HEK293 (cell line): ENCODE measurements at regions not wholly inside any gene's neighbourhood (a gene's known extent, or its start where the extent isn't known, plus 50 kb on each side); places are given as distances from the start of the nearest gene placed in this dataset.

Source experiments
- CTCF ChIA-PET: fragments of 350-600 bp; formaldehyde crosslinking; extraction: SDS; loops from one replicate; lab custom pipeline; 2021; ENCODE audit warnings: antibody characterized with exemption; lab: Yijun Ruan, JAX
- POLR2A ChIA-PET: fragments of 300-600 bp; formaldehyde crosslinking; extraction: SDS; loops from one replicate; lab custom pipeline; 2020; ENCODE audit warnings: antibody characterized with exemption, inconsistent platforms; lab: Yijun Ruan, JAX
- H3K27ac ChIP-seq: fragments of 200-500 bp; sonication (Bioruptor generic); 2 replicates; pipeline ENCODE4 v1.5.1; 2014; ENCODE audit warnings: low read depth, low read length, control low read depth, inconsistent platforms; ENCODE audit errors: extremely low read depth
- H3K36me3 ChIP-seq, 2 experiments: fragments of 200-500 bp in 1 of 2; sonication (Bioruptor generic) in 1 of 2; 1 replicate in 1 of 2; 2 replicates in 1 of 2; pipeline ENCODE4 v1.5.1; 2014 to 2017; ENCODE audit warnings: inconsistent platforms in 2 of 2, low read length in 2 of 2; ENCODE audit not compliant: control insufficient read depth in 2 of 2, insufficient read depth in 1 of 2
- H3K4me1 ChIP-seq: fragments of 200-500 bp; sonication (Bioruptor generic); 2 replicates; pipeline ENCODE4 v1.5.1; 2014; ENCODE audit warnings: mild to moderate bottlenecking, low read length, inconsistent platforms; ENCODE audit not compliant: control insufficient read depth, insufficient read depth
- H3K4me3 ChIP-seq: 2 replicates; pipeline ENCODE4 v1.5.1; 2011; ENCODE audit warnings: low read depth, mild to moderate bottlenecking, control low read depth, low read length, moderate library complexity
- H3K9me3 ChIP-seq: fragments of 200-500 bp; sonication (Bioruptor generic); 2 replicates; pipeline ENCODE4 v1.5.1; 2014; ENCODE audit warnings: low read depth, low read length, inconsistent platforms; ENCODE audit not compliant: control insufficient read depth, insufficient read depth
- EGR2 ChIP-seq: fragments of 450-650 bp; formaldehyde crosslinking; IDR thresholded peaks from 2 replicates; pipeline ENCODE4 v1.5.1; 2016; ENCODE audit warnings: low read depth, missing biosample characterization, missing genetic modification characterization
- FEZF1 ChIP-seq: fragments of 450-650 bp; formaldehyde crosslinking; IDR thresholded peaks from 2 replicates; pipeline ENCODE4 v1.5.1; 2016; ENCODE audit warnings: missing biosample characterization, missing genetic modification characterization
- GLI2 ChIP-seq: fragments of 450-650 bp; formaldehyde crosslinking; IDR thresholded peaks from 2 replicates; pipeline ENCODE4; 2017; ENCODE audit warnings: missing biosample characterization, missing genetic modification characterization, low read depth, borderline replicate concordance
- GLIS1 ChIP-seq: fragments of 450-650 bp; formaldehyde crosslinking; IDR thresholded peaks from 2 replicates; pipeline ENCODE4 v1.5.1; 2016; ENCODE audit warnings: missing biosample characterization, missing genetic modification characterization
- OVOL3 ChIP-seq: fragments of 450-650 bp; formaldehyde crosslinking; IDR thresholded peaks from 2 replicates; pipeline ENCODE4 v1.5.1; 2016; ENCODE audit warnings: missing biosample characterization, missing genetic modification characterization
- REPIN1 ChIP-seq: fragments of 450-650 bp; formaldehyde crosslinking; IDR thresholded peaks from 2 replicates; pipeline ENCODE4 v1.5.1; 2017; ENCODE audit warnings: missing biosample characterization, missing genetic modification characterization, low read depth
- SP3 ChIP-seq: fragments of 450-650 bp; formaldehyde crosslinking; IDR thresholded peaks from 2 replicates; pipeline ENCODE4 v1.5.1; 2016; ENCODE audit warnings: missing biosample characterization, missing genetic modification characterization
- ZBTB17 ChIP-seq: fragments of 450-650 bp; formaldehyde crosslinking; IDR thresholded peaks from 2 replicates; pipeline ENCODE4 v1.5.1; 2016; ENCODE audit warnings: missing biosample characterization, missing genetic modification characterization
- ZNF140 ChIP-seq: fragments of 450-650 bp; formaldehyde crosslinking; IDR thresholded peaks from 2 replicates; pipeline ENCODE4 v1.5.1; 2016; ENCODE audit warnings: missing biosample characterization, missing genetic modification characterization
- ZNF157 ChIP-seq: fragments of 450-650 bp; formaldehyde crosslinking; IDR thresholded peaks from 2 replicates; pipeline ENCODE4 v1.5.1; 2016; ENCODE audit warnings: missing biosample characterization, missing genetic modification characterization
- ZNF175 ChIP-seq: fragments of 450-650 bp; formaldehyde crosslinking; IDR thresholded peaks from 2 replicates; pipeline ENCODE4 v1.5.1; 2016; ENCODE audit warnings: missing biosample characterization, missing genetic modification characterization
- ZNF2 ChIP-seq: fragments of 450-650 bp; formaldehyde crosslinking; IDR thresholded peaks from 2 replicates; pipeline ENCODE4 v1.5.1; 2016; ENCODE audit warnings: missing biosample characterization, missing genetic modification characterization
- ZNF26 ChIP-seq: fragments of 450-650 bp; formaldehyde crosslinking; IDR thresholded peaks from 2 replicates; pipeline ENCODE4 v1.5.1; 2016; ENCODE audit warnings: missing biosample characterization, missing genetic modification characterization
- ZNF362 ChIP-seq: fragments of 450-650 bp; formaldehyde crosslinking; IDR thresholded peaks from 2 replicates; pipeline ENCODE4 v1.5.1; 2016; ENCODE audit warnings: missing biosample characterization, missing genetic modification characterization
- ZNF391 ChIP-seq: fragments of 450-650 bp; formaldehyde crosslinking; IDR thresholded peaks from 2 replicates; pipeline ENCODE4 v1.5.1; 2016; ENCODE audit warnings: low read depth, missing biosample characterization, missing genetic modification characterization, borderline replicate concordance
- ZNF473 ChIP-seq: fragments of 450-650 bp; formaldehyde crosslinking; IDR thresholded peaks from 2 replicates; pipeline ENCODE4 v1.5.1; 2017; ENCODE audit warnings: missing biosample characterization, missing genetic modification characterization
- ZNF48 ChIP-seq: fragments of 450-650 bp; formaldehyde crosslinking; IDR thresholded peaks from 2 replicates; pipeline ENCODE4 v1.5.1; 2016; ENCODE audit warnings: missing biosample characterization, missing genetic modification characterization
- ZNF501 ChIP-seq: fragments of 450-650 bp; formaldehyde crosslinking; IDR thresholded peaks from 2 replicates; pipeline ENCODE4 v1.5.1; 2016; ENCODE audit warnings: missing biosample characterization, missing genetic modification characterization
- ZNF544 ChIP-seq: fragments of 450-650 bp; formaldehyde crosslinking; IDR thresholded peaks from 2 replicates; pipeline ENCODE4 v1.5.0; 2017; ENCODE audit warnings: missing biosample characterization, missing genetic modification characterization
- ZNF561 ChIP-seq: fragments of 450-650 bp; IDR thresholded peaks from 2 replicates; pipeline ENCODE4 v1.5.1; 2018; ENCODE audit warnings: missing biosample characterization, missing genetic modification characterization, borderline replicate concordance
- ZNF677 ChIP-seq: fragments of 450-650 bp; IDR thresholded peaks from 2 replicates; pipeline ENCODE4 v1.5.0; 2018; ENCODE audit warnings: missing biosample characterization, mild to moderate bottlenecking, missing genetic modification characterization, moderate library complexity
- ZNF747 ChIP-seq: fragments of 450-650 bp; formaldehyde crosslinking; IDR thresholded peaks from 2 replicates; pipeline ENCODE4 v1.5.1; 2016; ENCODE audit warnings: missing biosample characterization, missing genetic modification characterization
- ZNF76 ChIP-seq: fragments of 450-650 bp; formaldehyde crosslinking; IDR thresholded peaks from 2 replicates; pipeline ENCODE4; 2016; ENCODE audit warnings: low read depth, missing biosample characterization, missing genetic modification characterization, borderline replicate concordance
- ZNF777 ChIP-seq: fragments of 450-650 bp; formaldehyde crosslinking; IDR thresholded peaks from 2 replicates; pipeline ENCODE4 v1.5.1; 2017; ENCODE audit warnings: missing biosample characterization, missing genetic modification characterization, borderline replicate concordance
- TF ChIP-seq, protein P1 (sequence below): fragments of 450-650 bp; formaldehyde crosslinking; IDR thresholded peaks from 2 replicates; pipeline ENCODE4 v1.5.1; 2016; ENCODE audit warnings: missing biosample characterization, missing genetic modification characterization, borderline replicate concordance

DNA sequence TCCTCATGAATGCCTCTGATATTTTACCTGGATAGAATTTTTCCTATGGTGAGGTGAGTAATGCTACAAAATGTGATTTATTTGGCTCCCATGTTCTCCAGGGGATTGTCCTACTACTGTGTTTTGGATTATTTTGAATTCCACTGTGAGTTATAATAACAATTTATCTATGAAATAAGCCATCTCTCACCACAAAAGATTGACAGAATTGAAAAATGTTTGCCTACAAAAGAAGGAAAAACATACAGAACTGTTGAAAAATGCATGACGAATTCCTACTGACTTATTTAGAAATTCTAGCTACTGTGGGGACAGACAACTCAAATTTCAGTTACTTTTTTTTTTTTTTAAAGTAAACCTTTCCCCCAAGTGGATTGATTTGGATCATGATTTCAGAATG lies 463.7 kb upstream of the GRIN3A start:
- H3K4me1 ChIP-seq, result no peaks in the 10 kb centered on the region
- H3K27ac ChIP-seq, result no peak overlapping the region
- TF ChIP-seq, protein P1, sequence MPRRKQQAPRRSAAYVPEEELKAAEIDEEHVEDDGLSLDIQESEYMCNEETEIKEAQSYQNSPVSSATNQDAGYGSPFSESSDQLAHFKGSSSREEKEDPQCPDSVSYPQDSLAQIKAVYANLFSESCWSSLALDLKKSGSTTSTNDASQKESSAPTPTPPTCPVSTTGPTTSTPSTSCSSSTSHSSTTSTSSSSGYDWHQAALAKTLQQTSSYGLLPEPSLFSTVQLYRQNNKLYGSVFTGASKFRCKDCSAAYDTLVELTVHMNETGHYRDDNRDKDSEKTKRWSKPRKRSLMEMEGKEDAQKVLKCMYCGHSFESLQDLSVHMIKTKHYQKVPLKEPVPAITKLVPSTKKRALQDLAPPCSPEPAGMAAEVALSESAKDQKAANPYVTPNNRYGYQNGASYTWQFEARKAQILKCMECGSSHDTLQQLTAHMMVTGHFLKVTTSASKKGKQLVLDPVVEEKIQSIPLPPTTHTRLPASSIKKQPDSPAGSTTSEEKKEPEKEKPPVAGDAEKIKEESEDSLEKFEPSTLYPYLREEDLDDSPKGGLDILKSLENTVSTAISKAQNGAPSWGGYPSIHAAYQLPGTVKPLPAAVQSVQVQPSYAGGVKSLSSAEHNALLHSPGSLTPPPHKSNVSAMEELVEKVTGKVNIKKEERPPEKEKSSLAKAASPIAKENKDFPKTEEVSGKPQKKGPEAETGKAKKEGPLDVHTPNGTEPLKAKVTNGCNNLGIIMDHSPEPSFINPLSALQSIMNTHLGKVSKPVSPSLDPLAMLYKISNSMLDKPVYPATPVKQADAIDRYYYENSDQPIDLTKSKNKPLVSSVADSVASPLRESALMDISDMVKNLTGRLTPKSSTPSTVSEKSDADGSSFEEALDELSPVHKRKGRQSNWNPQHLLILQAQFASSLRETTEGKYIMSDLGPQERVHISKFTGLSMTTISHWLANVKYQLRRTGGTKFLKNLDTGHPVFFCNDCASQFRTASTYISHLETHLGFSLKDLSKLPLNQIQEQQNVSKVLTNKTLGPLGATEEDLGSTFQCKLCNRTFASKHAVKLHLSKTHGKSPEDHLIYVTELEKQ (tag by site-specific recombination), result no peak
- TF ChIP-seq ZBTB17, result no peak
- TF ChIP-seq ZNF747 (tag by site-specific recombination), result no peak
- TF ChIP-seq EGR2 (tag by site-specific recombination), result no peak
- TF ChIP-seq GLIS1 (tag by site-specific recombination), result no peak
- TF ChIP-seq ZNF561 (tag by site-specific recombination), result no peak
- ChIA-PET CTCF (no interaction called here), POLR2A (no interaction called here)
- H3K36me3 ChIP-seq, result no peaks in the 10 kb centered on the region
- no peaks in the 10 kb centered on the region for H3K9me3 ChIP-seq
- no peak overlapping the region for H3K4me3 ChIP-seq

- POLR2A ChIA-PET, result no interaction called here
- Histone ChIP-seq H3K4me1 (no peaks in the 10 kb centered on the region), H3K36me3 (no peaks in the 10 kb centered on the region), H3K4me3 (no peak overlapping the region), H3K9me3 (no peaks in the 10 kb centered on the region), H3K27ac (no peak overlapping the region)
- no peak for TF ChIP-seq ZNF157
- no peak for TF ChIP-seq ZNF140
- TF ChIP-seq ZNF48, result no peak
- no peak for TF ChIP-seq ZNF544 (tag by site-specific recombination)
- TF ChIP-seq ZNF26 (tag by site-specific recombination), result no peak
- no peak for TF ChIP-seq ZNF473 (tag by site-specific recombination)
- no peak for TF ChIP-seq SP3 (tag by site-specific recombination)
- no peak for TF ChIP-seq FEZF1 (tag by site-specific recombination)
- TF ChIP-seq ZNF777 (tag by site-specific recombination), result no peak
- TF ChIP-seq ZNF76 (tag by site-specific recombination), result no peak
- TF ChIP-seq GLI2 (tag by site-specific recombination), result no peak
- no peak for TF ChIP-seq REPIN1 (tag by site-specific recombination)
- no peak for TF ChIP-seq OVOL3 (tag by site-specific recombination)
- TF ChIP-seq ZNF2 (tag by site-specific recombination), result no peak
- CTCF ChIA-PET, result no interaction called here
Observed at GRCh38 chr9:102185962-102186361, 447.5 kb upstream of the GRIN3A start.

DNA sequence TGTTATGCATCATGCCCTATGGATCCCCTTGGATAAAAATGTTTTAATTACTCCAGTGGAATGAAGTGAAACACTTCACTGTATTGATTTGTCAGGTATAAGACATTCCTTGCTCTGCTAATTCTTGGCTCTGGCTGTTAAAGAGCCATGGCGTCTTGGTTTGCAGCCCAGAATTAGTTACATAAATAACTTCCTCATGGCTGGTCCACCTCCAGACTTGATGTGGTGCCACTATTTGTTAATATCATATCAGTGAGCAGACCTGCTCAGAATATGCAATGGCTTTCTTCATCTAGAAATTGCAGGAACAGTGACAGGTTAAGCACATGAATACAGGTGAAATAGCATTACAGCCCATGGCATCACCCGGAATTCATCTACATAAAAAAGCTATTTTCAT lies 446.9 kb upstream of the GRIN3A start:
- H3K4me1 ChIP-seq, result no peaks in the 10 kb centered on the region
- ChIA-PET POLR2A (no interaction called here), CTCF (no interaction called here)
- H3K36me3 ChIP-seq, result no peaks in the 10 kb centered on the region
- no peaks in the 10 kb centered on the region for H3K9me3 ChIP-seq
- no peak overlapping the region for H3K27ac ChIP-seq
- no peak overlapping the region for H3K4me3 ChIP-seq
- TF ChIP-seq ZNF175 (tag by site-specific recombination) (no peak), ZNF362 (tag by site-specific recombination) (no peak), ZNF501 (tag by site-specific recombination) (no peak), ZNF677 (tag by site-specific recombination) (no peak), GLIS1 (tag by site-specific recombination) (no peak), ZNF391 (tag by site-specific recombination) (no peak)
